Large intestine (tissue), 3 donors: ENCODE measurements at regions not wholly inside any gene's neighbourhood (a gene's known extent, or its start where the extent isn't known, plus 50 kb on each side); places are given as distances from the start of the nearest gene placed in this dataset.

Experiments
- DNase-seq, 2 donors: peaks; one replicate each; pipeline versions ENCODE4 v3.0.0 to v3.0.0-alpha.2; 2013
- H3K27ac ChIP-seq: one replicate; pipeline ENCODE4 v1.5.1; 2013; ENCODE audit warnings: low read length
- H3K27me3 ChIP-seq: 2 replicates; pipeline ENCODE4 v1.6.1; 2013; ENCODE audit warnings: low read length; ENCODE audit not compliant: control insufficient read depth, insufficient read depth
- H3K36me3 ChIP-seq: 2 replicates; pipeline ENCODE4 v1.6.1; 2013; ENCODE audit warnings: low read length; ENCODE audit not compliant: control insufficient read depth, insufficient read depth
- H3K4me1 ChIP-seq: one replicate; pipeline ENCODE4 v1.6.1; 2013; ENCODE audit warnings: low read length; ENCODE audit not compliant: control insufficient read depth, insufficient read depth
- H3K4me3 ChIP-seq: one replicate; pipeline ENCODE4 v1.5.1; 2013; ENCODE audit warnings: low read length
- H3K9me3 ChIP-seq: one replicate; pipeline ENCODE4 v1.6.1; 2013; ENCODE audit warnings: mild to moderate bottlenecking, low read depth, low read length, moderate library complexity; ENCODE audit not compliant: control insufficient read depth
- WGBS: methylation state at CpG from one replicate; pipeline ENCODE4 v1.1.5; 2013; ENCODE audit warnings: low lambda C conversion rate; ENCODE audit not compliant: insufficient coverage; 5-methylcytosine and 5-hydroxymethylcytosine counted together

- H3K27ac ChIP-seq: no peak overlapping the region
Measured at GRCh38 chr12:14186193-14186502, 179.3 kb upstream of the ATF7IP start.

GRCh38 chr12:14187002-14187401, 178.5 kb upstream of the ATF7IP start:
- no peaks in the 10 kb centered on the region for H3K36me3 ChIP-seq
- H3K27ac ChIP-seq: no peak overlapping the region
- no peaks in the 10 kb centered on the region for H3K4me1 ChIP-seq
- no peaks in the 10 kb centered on the region for H3K27me3 ChIP-seq
- no peaks in the 10 kb centered on the region for H3K9me3 ChIP-seq
- H3K4me3 ChIP-seq: no peak overlapping the region
- peak; percentile 17 to 49 for DNase-seq
- 100% methylated on average over 1 of the region's 5 CpGs for WGBS

More at GRCh38 chr12:14186193-14186502, 179.3 kb upstream of the ATF7IP start:
- no peaks in the 10 kb centered on the region for H3K27me3 ChIP-seq
- H3K9me3 ChIP-seq: no peaks in the 10 kb centered on the region
- WGBS: no CpG with 5 or more reads among the region's 2 CpGs
- H3K4me1 ChIP-seq: no peaks in the 10 kb centered on the region
- H3K4me3 ChIP-seq: no peak overlapping the region
- DNase-seq: no peak
- H3K36me3 ChIP-seq: no peaks in the 10 kb centered on the region

- no peaks in the 10 kb centered on the region for H3K36me3 ChIP-seq
- H3K27me3 ChIP-seq: no peaks in the 10 kb centered on the region
- H3K27ac ChIP-seq: no peak overlapping the region
- 100% methylated on average over 1 of the region's 9 CpGs for WGBS
- no peaks in the 10 kb centered on the region for H3K4me1 ChIP-seq
- H3K9me3 ChIP-seq: no peaks in the 10 kb centered on the region
- DNase-seq: no peak
- no peak overlapping the region for H3K4me3 ChIP-seq
Measured at GRCh38 chr12:14187966-14188365, 177.5 kb upstream of the ATF7IP start.

GRCh38 chr12:14188744-14189143, 176.7 kb upstream of the ATF7IP start:
- H3K36me3 ChIP-seq: no peaks in the 10 kb centered on the region
- 100% methylated on average over 1 of the region's 2 CpGs for WGBS
- no peak overlapping the region for H3K27ac ChIP-seq
- no peak overlapping the region for H3K4me3 ChIP-seq
- DNase-seq: no peak
- no peaks in the 10 kb centered on the region for H3K27me3 ChIP-seq
- peaks cover 2% of the 10 kb centered on the region for H3K9me3 ChIP-seq
- H3K4me1 ChIP-seq: no peaks in the 10 kb centered on the region

- no peaks in the 10 kb centered on the region for H3K36me3 ChIP-seq
- WGBS: no CpG with 5 or more reads among the region's 1 CpG
- no peaks in the 10 kb centered on the region for H3K27me3 ChIP-seq
- peaks cover 3% of the 10 kb centered on the region for H3K9me3 ChIP-seq
- DNase-seq: no peak
- H3K27ac ChIP-seq: no peak overlapping the region
- H3K4me3 ChIP-seq: no peak overlapping the region
- no peaks in the 10 kb centered on the region for H3K4me1 ChIP-seq
Measured at GRCh38 chr12:14190694-14191093, 174.8 kb upstream of the ATF7IP start.

- no CpG with 5 or more reads among the region's 4 CpGs for WGBS
- peaks cover 3% of the 10 kb centered on the region for H3K9me3 ChIP-seq
- no peaks in the 10 kb centered on the region for H3K4me1 ChIP-seq
- H3K27ac ChIP-seq: no peak overlapping the region
- no peaks in the 10 kb centered on the region for H3K36me3 ChIP-seq
- no peaks in the 10 kb centered on the region for H3K27me3 ChIP-seq
- no peak for DNase-seq
- H3K4me3 ChIP-seq: no peak overlapping the region
Measured at GRCh38 chr12:14191612-14192011, 173.9 kb upstream of the ATF7IP start.

- Histone ChIP-seq H3K4me3 (no peak overlapping the region), H3K27me3 (no peaks in the 10 kb centered on the region), H3K4me1 (no peaks in the 10 kb centered on the region), H3K9me3 (peaks cover 6% of the 10 kb centered on the region), H3K27ac (no peak overlapping the region), H3K36me3 (no peaks in the 10 kb centered on the region)
- no peak for DNase-seq
- WGBS: 100% methylated on average over 2 of the region's 10 CpGs
Measured at GRCh38 chr12:14193639-14194038, 171.8 kb upstream of the ATF7IP start.

GRCh38 chr12:14194572-14194971, 170.9 kb upstream of the ATF7IP start:
- Histone ChIP-seq H3K36me3 (no peaks in the 10 kb centered on the region), H3K4me1 (no peaks in the 10 kb centered on the region), H3K9me3 (peaks cover 6% of the 10 kb centered on the region), H3K4me3 (no peak overlapping the region), H3K27ac (no peak overlapping the region), H3K27me3 (no peaks in the 10 kb centered on the region)
- DNase-seq: no peak
- WGBS: 100% methylated on average over 3 of the region's 11 CpGs

GRCh38 chr12:14199455-14200198, 165.9 kb upstream of the ATF7IP start:
- no CpG with 5 or more reads among the region's 4 CpGs for WGBS
- H3K27me3 ChIP-seq: no peaks in the 10 kb centered on the region
- peak in 1 of 2 donors; percentile 67 for DNase-seq
- peaks cover 3% of the 10 kb centered on the region for H3K9me3 ChIP-seq
- H3K27ac ChIP-seq: peak overlapping the region; percentile 56
- no peaks in the 10 kb centered on the region for H3K36me3 ChIP-seq
- no peak overlapping the region for H3K4me3 ChIP-seq
- no peaks in the 10 kb centered on the region for H3K4me1 ChIP-seq

GRCh38 chr12:14200598-14200997, 164.9 kb upstream of the ATF7IP start:
- 100% methylated on average over 1 of the region's 2 CpGs for WGBS
- Histone ChIP-seq H3K36me3 (no peaks in the 10 kb centered on the region), H3K27me3 (no peaks in the 10 kb centered on the region), H3K27ac (peak overlapping the region; percentile 56), H3K9me3 (peaks cover 3% of the 10 kb centered on the region), H3K4me1 (no peaks in the 10 kb centered on the region), H3K4me3 (no peak overlapping the region)
- no peak for DNase-seq

- no peaks in the 10 kb centered on the region for H3K27me3 ChIP-seq
- no CpG with 5 or more reads among the region's 1 CpG for WGBS
- H3K4me3 ChIP-seq: no peak overlapping the region
- peaks cover 3% of the 10 kb centered on the region for H3K9me3 ChIP-seq
- no peaks in the 10 kb centered on the region for H3K36me3 ChIP-seq
- DNase-seq: no peak
- H3K4me1 ChIP-seq: no peaks in the 10 kb centered on the region
- H3K27ac ChIP-seq: no peak overlapping the region
Measured at GRCh38 chr12:14201291-14201690, 164.2 kb upstream of the ATF7IP start.
